B cell (primary cell): ENCODE measurements at regions not wholly inside any gene's neighbourhood (a gene's known extent, or its start where the extent isn't known, plus 50 kb on each side); places are given as distances from the start of the nearest gene placed in this dataset.
"Not testable (repeated sequence)": the region's sequence is repeated elsewhere in the genome, so short reads cannot be mapped to it uniquely, and the experiment has no call there.

Experiments used
- ATAC-seq: fragments of 200-7000 bp; cut with Tn5 transposase; one replicate; pipeline ENCODE4 v1.10.0; 2021; ENCODE audit warnings: low read depth, mild to moderate bottlenecking, moderate number of reproducible peaks, moderate library complexity
- CTCF ChIA-PET: fragments of 350-600 bp; sonication (Branson Sonifier 250); formaldehyde crosslinking; loops from one replicate; lab custom pipeline; 2021; ENCODE audit warnings: antibody characterized with exemption, inconsistent platforms; lab: Charles Lee
- POLR2A ChIA-PET: fragments of 350-600 bp; sonication (Branson Sonifier 250); formaldehyde crosslinking; loops from one replicate; lab custom pipeline; 2021; ENCODE audit warnings: antibody characterized with exemption; lab: Charles Lee
- DNase-seq: peaks from one replicate; pipeline ENCODE4 v3.0.0; 2013
- H2AFZ ChIP-seq: 2 replicates; pipeline ENCODE4 v1.6.1; 2012; ENCODE audit warnings: mild to moderate bottlenecking, low read depth, low read length; ENCODE audit not compliant: insufficient read depth, poor library complexity, severe bottlenecking
- H3K27ac ChIP-seq, 2 donors: 1 replicate in 1 of 2; 2 replicates in 1 of 2; pipeline ENCODE4 v1.5.1; 2012 to 2013; ENCODE audit warnings: low read length in 2 of 2, mild to moderate bottlenecking in 2 of 2, moderate library complexity in 1 of 2
- H3K27me3 ChIP-seq, 4 experiments: fragments of 200-600 bp in 1 of 4; sonication (generic) in 1 of 4; replicated peaks in 1 of 4; 1 replicate in 2 of 4; 2 replicates in 2 of 4; pipeline versions ENCODE4 v1.6.1 to v1.7.0; 2013 to 2016; ENCODE audit warnings: low read length in 3 of 4, mild to moderate bottlenecking in 2 of 4, mixed read lengths in 1 of 4, moderate library complexity in 1 of 4; ENCODE audit not compliant: insufficient read depth in 4 of 4, control insufficient read depth in 3 of 4; ENCODE audit errors: control extremely low read depth in 1 of 4
- H3K36me3 ChIP-seq, 2 experiments: replicated peaks in 1 of 2; 1 replicate in 1 of 2; 2 replicates in 1 of 2; pipeline versions ENCODE4 v1.6.1 to v1.7.1; 2013; ENCODE audit warnings: low read length in 1 of 2; ENCODE audit not compliant: insufficient read depth in 2 of 2, control insufficient read depth in 1 of 2; ENCODE audit errors: control extremely low read depth in 1 of 2, extremely low read depth in 1 of 2
- H3K4me1 ChIP-seq, 2 donors: fragments of 200-600 bp in 1 of 2; sonication (generic) in 1 of 2; 1 replicate in 1 of 2; 2 replicates in 1 of 2; pipeline versions ENCODE4 v1.5.1 to v1.6.1; 2013 to 2017; ENCODE audit warnings: low read length in 2 of 2; ENCODE audit not compliant: control insufficient read depth in 2 of 2, insufficient read depth in 2 of 2
- H3K4me2 ChIP-seq: replicated peaks from 2 replicates; pipeline ENCODE3; 2012; ENCODE audit warnings: mild to moderate bottlenecking, low read depth, low read length; ENCODE audit not compliant: poor library complexity, severe bottlenecking
- H3K4me3 ChIP-seq, 5 experiments: fragments of 200-600 bp in 1 of 5; sonication (generic) in 1 of 5; 1 replicate in 3 of 5; 2 replicates in 2 of 5; pipeline versions ENCODE4 v1.5.1 to v1.7.0; 2011 to 2016; ENCODE audit warnings: low read length in 4 of 5, mild to moderate bottlenecking in 4 of 5, low read depth in 2 of 5, control low read depth in 1 of 5, moderate library complexity in 1 of 5; ENCODE audit not compliant: insufficient read depth in 1 of 5; ENCODE audit errors: control extremely low read depth in 1 of 5, extremely low read depth in 1 of 5
- H3K79me2 ChIP-seq: fragments of 200-600 bp; sonication (generic); one replicate; pipeline ENCODE4 v1.6.0; 2016; ENCODE audit warnings: low read length; ENCODE audit not compliant: control insufficient read depth, insufficient read depth
- H3K9ac ChIP-seq: fragments of 200-600 bp; sonication (generic); 2 replicates; pipeline ENCODE4 v1.6.1; 2017; ENCODE audit warnings: mild to moderate bottlenecking, low read length, moderate library complexity
- H3K9me3 ChIP-seq, 3 donors: one replicate each; pipeline versions ENCODE4 v1.6.1 to v1.7.1; 2013; ENCODE audit warnings: low read length in 2 of 3; ENCODE audit not compliant: control insufficient read depth in 2 of 3, insufficient read depth in 1 of 3; ENCODE audit errors: control extremely low read depth in 1 of 3
- H4K20me1 ChIP-seq: 2 replicates; pipeline ENCODE4 v1.6.0; 2012; ENCODE audit warnings: mild to moderate bottlenecking, low read length; ENCODE audit not compliant: insufficient read depth, control insufficient read depth, poor library complexity, severe bottlenecking
- H3K27ac Mint-ChIP-seq: one replicate; pipeline ENCODE4 v1.8.0; 2021; ENCODE audit warnings: mixed read lengths
- H3K27me3 Mint-ChIP-seq: one replicate; pipeline ENCODE4 v1.8.0; 2021; ENCODE audit warnings: mixed read lengths
- H3K4me1 Mint-ChIP-seq: one replicate; pipeline ENCODE4 v1.8.0; 2021; ENCODE audit warnings: mixed read lengths
- H3K4me3 Mint-ChIP-seq: one replicate; pipeline ENCODE4 v1.8.0; 2021; ENCODE audit warnings: mixed read lengths
- H3K9me3 Mint-ChIP-seq: one replicate; pipeline ENCODE4 v1.8.0; 2022; ENCODE audit warnings: mixed read lengths; ENCODE audit not compliant: insufficient read depth
- CTCF ChIP-seq: fragments of 200-600 bp; IDR thresholded peaks from one replicate; pipeline ENCODE4 v1.8.0; 2022; ENCODE audit warnings: antibody characterized with exemption, mild to moderate bottlenecking
- EZH2 ChIP-seq: IDR thresholded peaks from 2 replicates; pipeline ENCODE4 v1.6.1; 2012; ENCODE audit warnings: borderline replicate concordance, low read depth, mild to moderate bottlenecking, moderate library complexity, low read length; ENCODE audit not compliant: insufficient read depth, poor library complexity, severe bottlenecking
- WGBS: methylation state at CpG from one replicate; pipeline ENCODE4 v1.1.5; 2013; ENCODE audit warnings: missing lambda C conversion rate; ENCODE audit not compliant: insufficient coverage; 5-methylcytosine and 5-hydroxymethylcytosine counted together
- intact Hi-C: fragments of 100-400 bp; cut with micrococcal nuclease; formaldehyde crosslinking; loops from one replicate; pipeline ENCODE4 v1.10.0; 2022

DNA sequence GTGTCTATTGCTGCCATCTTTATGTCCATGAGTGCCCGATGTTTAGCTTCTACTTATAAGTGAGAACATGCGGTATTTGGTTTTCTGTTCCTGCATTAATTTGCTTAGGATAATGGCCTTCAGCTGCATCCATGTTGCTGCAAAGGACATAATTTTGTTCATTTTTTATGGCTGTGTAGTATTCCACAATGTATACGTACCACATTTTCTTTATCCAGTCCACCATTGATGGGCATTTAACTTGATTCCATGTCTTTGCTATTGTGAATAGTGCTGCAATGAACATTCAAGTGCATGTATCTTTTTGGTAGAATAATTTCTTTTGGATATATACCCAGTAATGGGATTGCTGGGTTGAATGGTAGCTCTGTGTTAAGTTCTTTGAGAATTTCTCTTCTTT lies 376.3 kb upstream of the PROK2 start:
- H3K27ac ChIP-seq, H3K4me3 Mint-ChIP-seq, H3K27me3 ChIP-seq, CTCF ChIA-PET, H3K9me3 ChIP-seq, H3K27me3 Mint-ChIP-seq, H3K36me3 ChIP-seq, H2AFZ ChIP-seq, ATAC-seq, H3K9ac ChIP-seq, H3K79me2 ChIP-seq, DNase-seq, H4K20me1 ChIP-seq, H3K4me2 ChIP-seq, H3K27ac Mint-ChIP-seq, H3K4me3 ChIP-seq, POLR2A ChIA-PET, H3K9me3 Mint-ChIP-seq: not testable (repeated sequence)
- peaks cover 63% of the 10 kb centered on the region in 2 donors for H3K4me1 ChIP-seq
- intact Hi-C loops, result loop anchor here (5.0 to 10.0 kb wide), 3 partner anchors 79 to 594 kb away; partner anchors contain the start of gene RYBP
- WGBS, result 100% methylated on average over 2 of the region's 3 CpGs
- H3K4me1 Mint-ChIP-seq, result peaks cover 62% of the 10 kb centered on the region

GRCh38 chr3:72160351-72160750 lies 375.4 kb upstream of the PROK2 start:
- no peak overlapping the region for H3K9ac ChIP-seq
- no peaks in the 10 kb centered on the region for H3K79me2 ChIP-seq
- peaks cover 0 to 4% (median 3%) of the 10 kb centered on the region in 3 donors for H3K9me3 ChIP-seq
- Mint-ChIP-seq H3K4me1 (peaks cover 54% of the 10 kb centered on the region), H3K27me3 (peaks cover 3% of the 10 kb centered on the region), H3K27ac (no peak overlapping the region), H3K4me3 (no peak overlapping the region), H3K9me3 (no peaks in the 10 kb centered on the region)
- H2AFZ ChIP-seq, result no peak overlapping the region
- CTCF ChIA-PET, result interaction anchor here (0.7 kb wide), 1 partner anchor 17 kb away, joined by 3 read pairs; no protein-coding TSS in a partner anchor
- H3K4me1 ChIP-seq, result peaks cover 53 to 57% of the 10 kb centered on the region in 2 donors
- POLR2A ChIA-PET, result no interaction called here
- intact Hi-C loops, result loop anchor here (5.0 to 10.0 kb wide), 3 partner anchors 78 to 594 kb away; partner anchors contain the start of gene RYBP
- H4K20me1 ChIP-seq, result no peaks in the 10 kb centered on the region
- H3K36me3 ChIP-seq, result no peaks in the 10 kb centered on the region
- DNase-seq, result no peak
- no peak overlapping the region for H3K4me2 ChIP-seq
- 91% methylated on average over 4 of the region's 5 CpGs for WGBS
- no peak for ATAC-seq
- peaks cover 0 to 2% (median 0%) of the 10 kb centered on the region in 4 experiments for H3K27me3 ChIP-seq
- TF ChIP-seq EZH2, result no peak
- no peak for TF ChIP-seq CTCF
- no peak overlapping the region for H3K27ac ChIP-seq
- no peak overlapping the region for H3K4me3 ChIP-seq
